H9 (cell line): ENCODE measurements at regions not wholly inside any gene's neighbourhood (a gene's known extent, or its start where the extent isn't known, plus 50 kb on each side); places are given as distances from the start of the nearest gene placed in this dataset.

Experiments used
- DNase-seq: peaks from one replicate; pipeline ENCODE4 v3.0.0-alpha.2; 2017
- H2AFZ ChIP-seq: one replicate; pipeline ENCODE4 v1.6.1; 2013; ENCODE audit warnings: mild to moderate bottlenecking, low read length, control low read depth, moderate library complexity
- H2AK5ac ChIP-seq: 2 replicates; pipeline ENCODE4 v1.6.1; 2013; ENCODE audit warnings: low read length, control low read depth, mixed read lengths; ENCODE audit not compliant: insufficient read length
- H2BK120ac ChIP-seq: one replicate; pipeline ENCODE4 v1.6.1; 2013; ENCODE audit warnings: low read depth, mild to moderate bottlenecking, low read length, control low read depth, inconsistent platforms; ENCODE audit not compliant: poor library complexity, severe bottlenecking
- H2BK12ac ChIP-seq: 2 replicates; pipeline ENCODE4 v1.6.1; 2013; ENCODE audit warnings: low read length, control low read depth, mixed read lengths, low read depth; ENCODE audit not compliant: insufficient read length
- H2BK15ac ChIP-seq: 2 replicates; pipeline ENCODE4 v1.6.1; 2013; ENCODE audit warnings: low read depth, low read length, control low read depth
- H2BK20ac ChIP-seq: one replicate; pipeline ENCODE4 v1.6.1; 2013; ENCODE audit warnings: low read depth, mild to moderate bottlenecking, low read length, control low read depth, inconsistent platforms; ENCODE audit not compliant: poor library complexity, severe bottlenecking
- H2BK5ac ChIP-seq: 2 replicates; pipeline ENCODE4 v1.6.1; 2013; ENCODE audit warnings: low read length, control low read depth, mixed read lengths; ENCODE audit not compliant: insufficient read length
- H3K14ac ChIP-seq: 2 replicates; pipeline ENCODE4 v1.6.1; 2013; ENCODE audit warnings: low read length, control low read depth; ENCODE audit not compliant: insufficient read depth
- H3K18ac ChIP-seq: 2 replicates; pipeline ENCODE4 v1.6.1; 2013; ENCODE audit warnings: low read depth, mild to moderate bottlenecking, mixed read lengths, low read length, control low read depth; ENCODE audit not compliant: insufficient read length
- H3K23ac ChIP-seq: 2 replicates; pipeline ENCODE4 v1.6.1; 2013; ENCODE audit warnings: low read length, control low read depth, mixed read lengths, low read depth; ENCODE audit not compliant: insufficient read length
- H3K23me2 ChIP-seq: 2 replicates; pipeline ENCODE4 v1.6.1; 2013; ENCODE audit warnings: low read depth, mild to moderate bottlenecking, mixed read lengths, low read length, control low read depth; ENCODE audit not compliant: insufficient read length, poor library complexity, severe bottlenecking
- H3K27ac ChIP-seq: 2 replicates; pipeline ENCODE4 v1.5.1; 2013; ENCODE audit warnings: low read length, control low read depth, mixed read lengths, low read depth; ENCODE audit not compliant: insufficient read length
- H3K27me3 ChIP-seq: 2 replicates; pipeline ENCODE4 v1.6.1; 2013; ENCODE audit warnings: low read length, control low read depth, inconsistent platforms; ENCODE audit not compliant: insufficient read depth
- H3K4ac ChIP-seq: 2 replicates; pipeline ENCODE4 v1.6.1; 2013; ENCODE audit warnings: low read depth, mild to moderate bottlenecking, control low read depth, inconsistent platforms, low read length, moderate library complexity
- H3K4me1 ChIP-seq: 2 replicates; pipeline ENCODE4 v1.6.1; 2013; ENCODE audit warnings: low read length, control low read depth, inconsistent platforms; ENCODE audit not compliant: insufficient read depth
- H3K4me2 ChIP-seq: 2 replicates; pipeline ENCODE4 v1.6.1; 2013; ENCODE audit warnings: low read length, control low read depth, mixed read lengths; ENCODE audit not compliant: insufficient read length, insufficient read depth
- H3K56ac ChIP-seq: 2 replicates; pipeline ENCODE4 v1.6.1; 2013; ENCODE audit warnings: low read depth, mild to moderate bottlenecking, mixed read lengths, low read length, control low read depth; ENCODE audit not compliant: insufficient read length
- H3K79me1 ChIP-seq: 2 replicates; pipeline ENCODE4 v1.6.1; 2013; ENCODE audit warnings: low read depth, mild to moderate bottlenecking, moderate library complexity, low read length, control low read depth, inconsistent platforms; ENCODE audit not compliant: insufficient read depth, poor library complexity, severe bottlenecking
- H3K79me2 ChIP-seq: 2 replicates; pipeline ENCODE4 v1.6.1; 2013; ENCODE audit warnings: low read length, control low read depth, inconsistent platforms; ENCODE audit not compliant: insufficient read depth
- H3K9ac ChIP-seq: 2 replicates; pipeline ENCODE4 v1.6.1; 2013; ENCODE audit warnings: low read length, control low read depth, mixed read lengths; ENCODE audit not compliant: insufficient read length; ENCODE audit errors: extremely low read depth
- H3K9me3 ChIP-seq: one replicate; pipeline ENCODE4 v1.6.1; 2013; ENCODE audit warnings: low read depth, low read length, inconsistent platforms; ENCODE audit not compliant: control insufficient read depth
- H3T11ph ChIP-seq: one replicate; pipeline ENCODE4 v1.6.1; 2013; ENCODE audit warnings: mild to moderate bottlenecking, low read length, control low read depth, inconsistent platforms
- H4K20me1 ChIP-seq: one replicate; pipeline ENCODE4 v1.6.1; 2013; ENCODE audit not compliant: control insufficient read depth, insufficient read length, insufficient read depth
- H4K5ac ChIP-seq: 2 replicates; pipeline ENCODE4 v1.6.1; 2013; ENCODE audit warnings: low read depth, mild to moderate bottlenecking, mixed read lengths, low read length, control low read depth; ENCODE audit not compliant: insufficient read length
- H4K8ac ChIP-seq: replicated peaks from 2 replicates; pipeline ENCODE4 v1.6.1; 2013; ENCODE audit warnings: low read length, control low read depth, mixed read lengths, low read depth; ENCODE audit not compliant: insufficient read length
- H4K91ac ChIP-seq: 2 replicates; pipeline ENCODE4 v1.6.1; 2013; ENCODE audit warnings: low read depth, mild to moderate bottlenecking, moderate library complexity, mixed read lengths, low read length, control low read depth; ENCODE audit not compliant: insufficient read length
- H3K27ac Mint-ChIP-seq, 3 experiments: 2 replicates in 2 of 3; 3 replicates in 1 of 3; pipeline ENCODE4 v1.8.0; 2020 to 2021; ENCODE audit warnings: mixed read lengths in 3 of 3, mild to moderate bottlenecking in 1 of 3, moderate library complexity in 1 of 3
- H3K27me3 Mint-ChIP-seq: 2 replicates; pipeline ENCODE4 v1.8.0; 2021; ENCODE audit warnings: low read depth, mild to moderate bottlenecking, moderate library complexity, mixed read lengths
- H3K36me3 Mint-ChIP-seq, 3 experiments: 2 replicates in 2 of 3; 3 replicates in 1 of 3; pipeline ENCODE4 v1.8.0; 2020 to 2021; ENCODE audit warnings: low read depth in 3 of 3, mixed read lengths in 3 of 3; ENCODE audit not compliant: insufficient read depth in 1 of 3
- H3K4me1 Mint-ChIP-seq, 2 experiments: 2 replicates each; pipeline ENCODE4 v1.8.0; 2020; ENCODE audit warnings: mixed read lengths in 2 of 2
- H3K4me3 Mint-ChIP-seq, 2 experiments: 2 replicates in 1 of 2; 3 replicates in 1 of 2; pipeline ENCODE4 v1.8.0; 2020 to 2021; ENCODE audit warnings: mild to moderate bottlenecking in 2 of 2, mixed read lengths in 2 of 2, moderate library complexity in 1 of 2
- H3K9me3 Mint-ChIP-seq, 2 experiments: 2 replicates in 1 of 2; 3 replicates in 1 of 2; pipeline ENCODE4 v1.8.0; 2020; ENCODE audit warnings: mild to moderate bottlenecking in 2 of 2, mixed read lengths in 2 of 2, moderate library complexity in 1 of 2
- CTCF ChIP-seq: fragments of 200-600 bp; sonication (generic); conservative IDR thresholded peaks from 3 replicates; pipeline ENCODE4 v1.8.0; 2021; ENCODE audit warnings: antibody characterized with exemption, mild to moderate bottlenecking
- WGBS: extraction: QIAGEN DNeasy Blood & Tissue Kit; methylation state at CpG from one replicate; pipeline ENCODE4 v1.1.7; 2013; ENCODE audit warnings: missing lambda C conversion rate, low lambda C conversion rate, mixed read lengths; ENCODE audit not compliant: insufficient read length; ENCODE audit errors: extremely low coverage; 5-methylcytosine and 5-hydroxymethylcytosine counted together

GRCh38 chr4:170272959-170273358 lies 183.2 kb upstream of the AADAT start:
- Histone ChIP-seq H2BK20ac (no peak overlapping the region), H4K5ac (no peak overlapping the region), H3K27ac (no peak overlapping the region), H3K23ac (no peak overlapping the region), H4K91ac (no peak overlapping the region), H2BK5ac (no peak overlapping the region), H3K9ac (no peak overlapping the region), H3K4ac (no peak overlapping the region), H2BK15ac (no peak overlapping the region), H3K9me3 (no peaks in the 10 kb centered on the region), H2BK12ac (no peak overlapping the region), H3K4me1 (no peaks in the 10 kb centered on the region), H3K4me2 (no peak overlapping the region), H3K14ac (no peak overlapping the region), H4K20me1 (no peaks in the 10 kb centered on the region), H3K23me2 (no peaks in the 10 kb centered on the region), H3K79me2 (no peaks in the 10 kb centered on the region), H4K8ac (no peak overlapping the region), H3K18ac (no peak overlapping the region), H3K79me1 (no peaks in the 10 kb centered on the region), H2AFZ (no peak overlapping the region), H3T11ph (no peak overlapping the region), H3K27me3 (no peaks in the 10 kb centered on the region), H3K56ac (no peak overlapping the region), H2BK120ac (no peak overlapping the region), H2AK5ac (no peak overlapping the region)
- no peak for DNase-seq
- Mint-ChIP-seq H3K4me1 (peaks cover 0 to 9% of the 10 kb centered on the region in 2 experiments; a peak in 3 of 4 replicates), H3K27me3 (no peaks in the 10 kb centered on the region), H3K36me3 (peaks cover 6 to 18% (median 12%) of the 10 kb centered on the region in 3 experiments), H3K4me3 (no peak overlapping the region), H3K27ac (no peak overlapping the region), H3K9me3 (peaks cover 19% of the 10 kb centered on the region in 2 experiments)
- WGBS: no CpG with 5 or more reads among the region's 4 CpGs
- TF ChIP-seq CTCF: no peak
